DMS 273 (cell line): ENCODE measurements at regions not wholly inside any gene's neighbourhood (a gene's known extent, or its start where the extent isn't known, plus 50 kb on each side); places are given as distances from the start of the nearest gene placed in this dataset.
A peak's percentile ranks its signal among the peaks of the same experiment; 100 is the strongest.

ENCODE experiments used
- DNase-seq: peaks from one replicate; lab custom pipeline; 2025; ENCODE audit not compliant: unreplicated experiment; lab: John Stamatoyannopoulos, UW

- no peak for DNase-seq
Measured at GRCh38 chr3:13174011-13174802, 101.0 kb upstream of the IQSEC1 start.

- DNase-seq = no peak
Measured at GRCh38 chr3:13173186-13173585, 100.0 kb upstream of the IQSEC1 start.

- no peak for DNase-seq
Measured at GRCh38 chr3:13172644-13173013, 99.4 kb upstream of the IQSEC1 start.

- DNase-seq = no peak
Measured at GRCh38 chr3:13171704-13172643, 98.7 kb upstream of the IQSEC1 start.

GRCh38 chr3:13170317-13170716, 97.1 kb upstream of the IQSEC1 start:
- DNase-seq = no peak

- DNase-seq = no peak
Measured at GRCh38 chr3:13168391-13168790, 95.2 kb upstream of the IQSEC1 start.

- no peak for DNase-seq
Measured at GRCh38 chr3:13167829-13168228, 94.6 kb upstream of the IQSEC1 start.

- DNase-seq = no peak
Measured at GRCh38 chr3:13167064-13167743, 94.0 kb upstream of the IQSEC1 start.

GRCh38 chr3:13166243-13167063, 93.2 kb upstream of the IQSEC1 start:
- no peak for DNase-seq

GRCh38 chr3:13165576-13165975, 92.3 kb upstream of the IQSEC1 start:
- no peak for DNase-seq

GRCh38 chr3:13164893-13165492, 91.8 kb upstream of the IQSEC1 start:
- no peak for DNase-seq

GRCh38 chr3:13163848-13164382, 90.7 kb upstream of the IQSEC1 start:
- no peak for DNase-seq

GRCh38 chr3:13162549-13163320, 89.5 kb upstream of the IQSEC1 start:
- no peak for DNase-seq

- peak; percentile 30 for DNase-seq
Measured at GRCh38 chr3:13161771-13162535, 88.7 kb upstream of the IQSEC1 start.

- DNase-seq = peak; percentile 9
Measured at GRCh38 chr3:13161021-13161759, 88.0 kb upstream of the IQSEC1 start.

GRCh38 chr3:13160619-13161018, 87.4 kb upstream of the IQSEC1 start:
- DNase-seq = no peak

- no peak for DNase-seq
Measured at GRCh38 chr3:13159890-13160289, 86.7 kb upstream of the IQSEC1 start.

GRCh38 chr3:13158871-13159270, 85.6 kb upstream of the IQSEC1 start:
- peak; percentile 61 for DNase-seq
